NB4 (cell line): ENCODE measurements at regions not wholly inside any gene's neighbourhood (a gene's known extent, or its start where the extent isn't known, plus 50 kb on each side); places are given as distances from the start of the nearest gene placed in this dataset.

Experiments used
- DNase-seq: peaks from one replicate; pipeline ENCODE4 v3.0.0; 2010; ENCODE audit warnings: low read depth
- H3K4me3 ChIP-seq: one replicate; pipeline ENCODE4 v1.5.1; 2011; ENCODE audit warnings: mild to moderate bottlenecking, low read depth, low read length, moderate library complexity
- CTCF ChIP-seq: IDR thresholded peaks from one replicate; pipeline ENCODE4 v1.5.1; 2012; ENCODE audit warnings: low read depth, low read length
- MYC ChIP-seq: IDR thresholded peaks from 2 replicates; pipeline ENCODE4 v1.6.1; 2011; ENCODE audit warnings: low read depth, low read length
- POLR2A ChIP-seq: IDR thresholded peaks from 2 replicates; pipeline ENCODE4 v1.6.1; 2011; ENCODE audit warnings: mild to moderate bottlenecking; ENCODE audit not compliant: insufficient read length; ENCODE audit errors: extremely low read depth
- TF ChIP-seq, protein P1 (sequence below): IDR thresholded peaks from 2 replicates; pipeline ENCODE4 v1.6.1; 2011; ENCODE audit warnings: low read depth, low read length

DNA sequence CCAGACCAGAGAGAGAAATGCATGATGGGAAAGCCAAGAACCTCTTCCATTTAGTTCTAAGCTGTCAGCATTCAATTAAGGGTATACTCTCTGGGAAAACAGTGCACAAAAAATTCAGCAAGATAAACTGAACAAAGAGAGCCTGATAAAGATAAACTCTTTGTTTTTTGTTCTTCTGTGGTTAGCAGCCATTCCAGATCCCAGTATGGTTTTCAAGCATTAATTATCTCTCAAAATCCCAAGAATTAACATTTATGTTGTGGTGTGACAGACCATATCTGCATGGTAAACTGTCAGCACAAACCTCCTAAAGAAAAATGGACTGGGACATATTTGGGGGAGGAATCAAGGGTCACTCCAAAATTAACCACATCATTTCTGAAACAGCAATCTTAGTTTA, 124.0 kb upstream of the LRRN1 start:
- DNase-seq: no peak
- H3K4me3 ChIP-seq: no peak overlapping the region
- TF ChIP-seq, protein P1, sequence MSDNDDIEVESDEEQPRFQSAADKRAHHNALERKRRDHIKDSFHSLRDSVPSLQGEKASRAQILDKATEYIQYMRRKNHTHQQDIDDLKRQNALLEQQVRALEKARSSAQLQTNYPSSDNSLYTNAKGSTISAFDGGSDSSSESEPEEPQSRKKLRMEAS: no peak
- TF ChIP-seq CTCF (no peak), MYC (no peak), POLR2A (no peak)

GRCh38 chr3:3666664-3667063, 132.6 kb upstream of the LRRN1 start:
- no peak for DNase-seq
- no peak overlapping the region for H3K4me3 ChIP-seq

GRCh38 chr3:3665961-3666640, 133.1 kb upstream of the LRRN1 start:
- TF ChIP-seq, protein P1: no peak
- TF ChIP-seq POLR2A (no peak), MYC (no peak), CTCF (no peak)
- no peak overlapping the region for H3K4me3 ChIP-seq
- DNase-seq: no peak

More at GRCh38 chr3:3666664-3667063, 132.6 kb upstream of the LRRN1 start:
- TF ChIP-seq POLR2A (no peak), MYC (no peak), CTCF (no peak)
- TF ChIP-seq, protein P1: no peak

DNA sequence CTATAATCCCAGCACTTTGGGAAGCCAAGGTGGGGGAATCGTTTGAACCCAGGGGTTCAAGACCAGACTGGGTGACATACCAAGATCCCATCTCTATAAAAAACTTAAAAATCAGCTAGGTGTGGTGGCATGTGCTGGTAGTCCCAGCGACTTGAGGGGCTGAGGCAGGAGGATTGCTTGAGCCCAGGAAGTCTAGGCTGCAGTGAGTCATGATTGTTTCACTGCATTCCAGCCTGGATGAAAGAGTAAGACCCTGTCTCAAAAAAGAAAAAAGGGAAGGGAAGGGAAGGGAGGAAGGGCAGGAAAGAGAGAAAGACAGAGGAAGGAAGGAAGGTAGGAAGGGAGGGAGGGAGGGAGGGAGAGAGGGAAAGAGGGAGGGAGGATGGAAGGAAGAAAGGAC, 133.7 kb upstream of the LRRN1 start:
- no peak for DNase-seq
- TF ChIP-seq, protein P1: no peak
- TF ChIP-seq MYC (no peak), POLR2A (no peak), CTCF (no peak)
- H3K4me3 ChIP-seq: no peak overlapping the region

DNA sequence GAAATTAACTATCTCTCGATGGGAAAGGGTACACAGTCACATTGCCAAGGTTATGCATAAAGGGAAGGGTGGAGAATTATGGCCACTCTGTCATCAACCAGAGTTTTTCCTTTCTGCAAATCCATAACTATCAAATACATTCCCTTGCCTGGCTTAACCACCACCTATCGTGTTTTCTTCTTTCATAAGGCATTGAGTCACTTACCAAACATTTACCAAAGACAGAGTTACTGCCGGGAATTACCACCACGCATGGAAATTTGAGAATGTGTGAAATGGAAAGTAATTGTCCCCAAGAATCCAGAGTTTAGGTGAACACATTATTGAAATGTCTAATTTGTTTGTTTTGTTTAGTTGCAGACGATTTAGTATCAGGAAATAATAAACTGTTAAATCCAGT, 134.3 kb upstream of the LRRN1 start:
- DNase-seq: no peak
- TF ChIP-seq MYC: no peak
- no peak for TF ChIP-seq CTCF
- TF ChIP-seq, protein P1: no peak
- TF ChIP-seq POLR2A: no peak

DNA sequence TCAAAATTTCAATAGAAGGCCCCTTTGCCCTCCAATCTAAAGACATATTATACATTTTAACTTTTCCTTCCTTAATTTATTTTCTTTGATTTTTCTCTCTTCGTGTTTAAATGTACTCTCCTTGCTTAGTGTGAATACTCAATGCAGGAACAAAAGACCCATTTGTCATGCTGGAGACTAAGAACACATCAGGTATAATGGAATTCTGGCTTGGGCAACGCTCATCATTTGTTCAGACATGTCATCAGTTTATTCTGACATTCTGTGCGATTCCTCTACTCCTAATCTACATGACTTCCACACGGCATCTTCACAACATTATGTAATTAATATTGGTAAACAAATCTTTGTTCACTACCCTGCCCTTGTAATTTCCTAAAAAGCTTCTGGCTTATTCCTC, 136.6 kb upstream of the LRRN1 start:
- TF ChIP-seq MYC (no peak), POLR2A (no peak), CTCF (no peak)
- H3K4me3 ChIP-seq: no peak overlapping the region
- DNase-seq: no peak

More for the DNA sequence above, 134.3 kb upstream of the LRRN1 start:
- H3K4me3 ChIP-seq: no peak overlapping the region
